Thyroid gland (tissue), 4 donors: ENCODE measurements at regions not wholly inside any gene's neighbourhood (a gene's known extent, or its start where the extent isn't known, plus 50 kb on each side); places are given as distances from the start of the nearest gene placed in this dataset.

ENCODE experiments used
- POLR2A ChIP-seq, 2 donors: fragments of 450-650 bp; IDR thresholded peaks; one replicate each; pipeline ENCODE4 v1.6.1; 2017; ENCODE audit warnings: antibody characterized with exemption in 2 of 2, mild to moderate bottlenecking in 2 of 2, moderate library complexity in 1 of 2
- TF ChIP-seq, protein P1 (sequence below), 6 experiments: fragments of 200-600 bp in 3 of 6; fragments of 450-650 bp in 3 of 6; sonication (generic) in 3 of 6; IDR thresholded peaks; one replicate each; pipeline ENCODE4 v1.5.1; 2016 to 2019; ENCODE audit warnings: antibody characterized with exemption in 6 of 6, mild to moderate bottlenecking in 2 of 6, inconsistent platforms in 1 of 6, moderate library complexity in 1 of 6

DNA sequence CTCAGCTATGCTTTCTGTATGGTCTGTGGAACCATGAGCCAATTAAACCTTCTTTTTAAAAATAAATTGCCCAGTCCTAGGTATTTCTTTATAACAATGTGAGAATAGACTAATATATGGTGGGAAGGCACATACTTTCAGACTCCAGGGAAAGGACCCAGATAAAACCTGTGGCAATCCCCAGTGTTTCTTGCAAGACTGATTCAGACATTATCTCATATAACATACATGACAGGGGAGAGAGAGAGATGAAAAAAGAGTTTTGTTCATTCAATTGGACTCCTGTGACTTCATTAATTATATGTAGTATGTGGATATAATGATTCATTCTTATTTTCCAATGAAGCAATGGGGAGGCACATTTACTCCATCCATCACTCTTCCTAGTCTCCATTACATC, 291.4 kb upstream of the PRKX start:
- TF ChIP-seq, protein P1, sequence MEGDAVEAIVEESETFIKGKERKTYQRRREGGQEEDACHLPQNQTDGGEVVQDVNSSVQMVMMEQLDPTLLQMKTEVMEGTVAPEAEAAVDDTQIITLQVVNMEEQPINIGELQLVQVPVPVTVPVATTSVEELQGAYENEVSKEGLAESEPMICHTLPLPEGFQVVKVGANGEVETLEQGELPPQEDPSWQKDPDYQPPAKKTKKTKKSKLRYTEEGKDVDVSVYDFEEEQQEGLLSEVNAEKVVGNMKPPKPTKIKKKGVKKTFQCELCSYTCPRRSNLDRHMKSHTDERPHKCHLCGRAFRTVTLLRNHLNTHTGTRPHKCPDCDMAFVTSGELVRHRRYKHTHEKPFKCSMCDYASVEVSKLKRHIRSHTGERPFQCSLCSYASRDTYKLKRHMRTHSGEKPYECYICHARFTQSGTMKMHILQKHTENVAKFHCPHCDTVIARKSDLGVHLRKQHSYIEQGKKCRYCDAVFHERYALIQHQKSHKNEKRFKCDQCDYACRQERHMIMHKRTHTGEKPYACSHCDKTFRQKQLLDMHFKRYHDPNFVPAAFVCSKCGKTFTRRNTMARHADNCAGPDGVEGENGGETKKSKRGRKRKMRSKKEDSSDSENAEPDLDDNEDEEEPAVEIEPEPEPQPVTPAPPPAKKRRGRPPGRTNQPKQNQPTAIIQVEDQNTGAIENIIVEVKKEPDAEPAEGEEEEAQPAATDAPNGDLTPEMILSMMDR (IDR thresholded peaks at IDR 0.05), result no peak
- no peak for TF ChIP-seq POLR2A (IDR thresholded peaks at IDR 0.05)
